Muscle of leg (tissue), 3 donors: ENCODE measurements at regions not wholly inside any gene's neighbourhood (a gene's known extent, or its start where the extent isn't known, plus 50 kb on each side); places are given as distances from the start of the nearest gene placed in this dataset.
A peak's percentile ranks its signal among the peaks of the same experiment; 100 is the strongest.

Experiments
- DNase-seq: peaks from one replicate; pipeline ENCODE4 v3.0.0; 2013
- H3K27ac ChIP-seq: one replicate; pipeline ENCODE4 v1.5.1; 2013; ENCODE audit warnings: mild to moderate bottlenecking, low read length, control low read depth
- H3K27me3 ChIP-seq: one replicate; pipeline ENCODE4 v1.6.1; 2013; ENCODE audit warnings: low read length; ENCODE audit not compliant: control insufficient read depth, insufficient read depth
- H3K36me3 ChIP-seq: one replicate; pipeline ENCODE4 v1.6.1; 2013; ENCODE audit warnings: low read length; ENCODE audit not compliant: control insufficient read depth, insufficient read depth
- H3K4me1 ChIP-seq: one replicate; pipeline ENCODE4 v1.6.1; 2013; ENCODE audit warnings: low read length; ENCODE audit not compliant: control insufficient read depth, insufficient read depth
- H3K4me3 ChIP-seq: one replicate; pipeline ENCODE4 v1.5.1; 2013; ENCODE audit warnings: low read length, control low read depth
- H3K9me3 ChIP-seq: replicated peaks from 2 replicates; pipeline ENCODE4 v1.6.1; 2013; ENCODE audit warnings: low read depth, low read length; ENCODE audit not compliant: control insufficient read depth
- WGBS: methylation state at CpG from one replicate; pipeline ENCODE4 v1.1.5; 2013; ENCODE audit warnings: missing lambda C conversion rate; ENCODE audit not compliant: insufficient coverage; 5-methylcytosine and 5-hydroxymethylcytosine counted together

DNA sequence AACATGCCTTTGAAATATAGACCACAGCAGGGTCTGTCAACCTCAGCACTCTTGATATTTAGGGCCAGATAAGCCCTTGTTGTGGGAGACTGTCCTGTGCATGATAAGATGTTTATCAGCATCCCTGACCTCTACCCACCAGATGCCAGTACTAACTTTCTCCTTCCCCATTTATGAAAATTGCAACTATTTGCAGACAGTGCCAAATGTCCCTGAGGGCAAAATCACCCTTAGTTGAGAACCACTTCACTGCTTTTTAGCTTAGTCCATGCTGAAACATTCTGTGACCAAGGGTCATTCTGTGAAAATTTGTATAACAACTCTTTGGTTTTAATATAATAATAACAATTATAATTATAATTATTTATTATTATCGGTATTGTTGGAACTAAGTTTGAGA lies 1032.4 kb downstream of the MCTP2 start:
- DNase-seq = no peak
- H3K27ac ChIP-seq = no peak overlapping the region
- peaks cover 11% of the 10 kb centered on the region for H3K4me1 ChIP-seq
- no peak overlapping the region for H3K4me3 ChIP-seq
- no CpG with 5 or more reads among the region's 1 CpG for WGBS
- H3K36me3 ChIP-seq = no peaks in the 10 kb centered on the region
- H3K9me3 ChIP-seq = no peaks in the 10 kb centered on the region
- H3K27me3 ChIP-seq = no peaks in the 10 kb centered on the region

DNA sequence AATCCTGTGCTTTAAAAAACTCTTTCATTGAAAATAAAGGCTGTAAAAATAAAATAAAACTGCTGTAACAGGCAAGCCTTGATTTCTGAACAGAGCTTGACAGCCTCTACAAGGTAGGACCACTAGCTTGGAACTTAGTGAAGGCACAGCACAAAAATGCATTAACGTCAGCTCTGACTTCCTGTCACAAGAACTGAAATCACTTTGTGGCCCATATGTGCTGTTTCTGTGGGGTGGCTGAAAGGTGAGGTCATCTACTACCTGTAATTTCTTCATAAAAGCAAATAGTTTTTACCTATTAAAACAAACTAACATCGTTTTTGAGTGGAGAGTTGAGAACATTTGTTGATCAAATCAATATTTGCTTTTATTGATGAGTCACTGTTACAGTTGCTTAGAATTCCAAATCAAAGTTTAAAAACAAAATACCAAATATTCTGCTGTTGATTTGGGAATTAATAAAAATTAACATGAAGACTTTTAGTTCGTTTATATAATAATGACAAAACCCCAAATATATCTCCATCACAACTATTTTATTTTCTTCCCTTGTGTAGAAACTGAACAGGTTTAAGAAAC lies 1034.1 kb downstream of the MCTP2 start:
- no CpG with 5 or more reads among the region's 3 CpGs for WGBS
- no peak overlapping the region for H3K4me3 ChIP-seq
- no peaks in the 10 kb centered on the region for H3K9me3 ChIP-seq
- no peak overlapping the region for H3K27ac ChIP-seq
- H3K27me3 ChIP-seq = no peaks in the 10 kb centered on the region
- no peaks in the 10 kb centered on the region for H3K36me3 ChIP-seq
- peaks cover 8% of the 10 kb centered on the region for H3K4me1 ChIP-seq
- DNase-seq = no peak

DNA sequence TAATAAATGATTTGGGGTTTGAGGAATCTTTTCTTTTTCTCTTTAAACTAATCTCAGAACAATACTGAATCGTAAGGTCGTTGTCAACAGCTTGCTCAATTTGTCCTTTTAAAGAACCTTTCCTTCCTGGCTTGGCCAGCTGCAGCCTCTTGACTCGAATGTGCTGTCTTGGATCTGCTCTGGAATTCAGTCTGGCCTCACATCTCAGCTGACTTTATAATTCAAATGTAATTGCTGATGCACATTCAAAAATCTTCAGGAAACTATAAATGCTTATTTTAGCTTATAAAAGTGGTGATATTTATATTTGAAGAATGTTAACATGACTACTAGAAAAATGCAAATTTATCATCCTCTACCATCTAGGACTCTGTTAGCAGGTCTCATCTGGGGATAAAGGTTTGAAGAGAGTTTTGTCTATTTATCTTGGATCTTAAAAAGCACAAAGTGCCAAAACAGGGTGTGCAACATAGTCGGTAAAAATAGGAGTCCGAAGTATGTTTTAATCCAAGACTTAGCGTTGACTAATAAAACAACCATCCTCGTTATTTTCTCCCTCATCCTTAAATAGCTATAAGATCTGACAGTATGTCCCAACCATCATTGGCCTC lies 1035.2 kb downstream of the MCTP2 start:
- peak; percentile 89 for DNase-seq
- Histone ChIP-seq H3K36me3 (no peaks in the 10 kb centered on the region), H3K4me3 (no peak overlapping the region), H3K9me3 (no peaks in the 10 kb centered on the region), H3K27ac (peak overlapping the region; percentile 15), H3K27me3 (no peaks in the 10 kb centered on the region), H3K4me1 (peaks cover 10% of the 10 kb centered on the region)
- 29% methylated on average over 4 of the region's 7 CpGs for WGBS

DNA sequence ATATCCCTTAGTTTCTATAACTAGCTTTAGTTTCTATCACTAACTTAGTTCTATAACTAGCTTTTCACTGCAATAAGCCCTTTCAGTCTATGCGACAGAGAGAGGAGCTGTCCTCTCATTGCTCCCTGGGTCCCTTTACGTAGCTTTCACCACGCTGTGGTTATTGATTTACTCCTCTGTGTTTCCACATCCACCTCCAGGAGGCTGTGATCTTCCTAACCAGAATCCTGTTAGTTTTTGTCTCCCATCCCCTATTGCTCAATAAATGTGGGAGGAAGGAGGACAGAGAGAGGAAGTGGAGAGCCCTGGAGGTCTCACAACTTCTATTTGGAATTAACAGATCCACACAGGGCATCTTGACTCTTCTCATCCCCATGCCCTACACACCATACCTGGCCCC lies 1036.1 kb downstream of the MCTP2 start:
- DNase-seq = peak; percentile 24
- no peak overlapping the region for H3K27ac ChIP-seq
- no peaks in the 10 kb centered on the region for H3K27me3 ChIP-seq
- no peaks in the 10 kb centered on the region for H3K9me3 ChIP-seq
- peaks cover 10% of the 10 kb centered on the region for H3K4me1 ChIP-seq
- no peak overlapping the region for H3K4me3 ChIP-seq
- WGBS = 94% methylated on average over 2 of the region's 3 CpGs
- H3K36me3 ChIP-seq = no peaks in the 10 kb centered on the region

DNA sequence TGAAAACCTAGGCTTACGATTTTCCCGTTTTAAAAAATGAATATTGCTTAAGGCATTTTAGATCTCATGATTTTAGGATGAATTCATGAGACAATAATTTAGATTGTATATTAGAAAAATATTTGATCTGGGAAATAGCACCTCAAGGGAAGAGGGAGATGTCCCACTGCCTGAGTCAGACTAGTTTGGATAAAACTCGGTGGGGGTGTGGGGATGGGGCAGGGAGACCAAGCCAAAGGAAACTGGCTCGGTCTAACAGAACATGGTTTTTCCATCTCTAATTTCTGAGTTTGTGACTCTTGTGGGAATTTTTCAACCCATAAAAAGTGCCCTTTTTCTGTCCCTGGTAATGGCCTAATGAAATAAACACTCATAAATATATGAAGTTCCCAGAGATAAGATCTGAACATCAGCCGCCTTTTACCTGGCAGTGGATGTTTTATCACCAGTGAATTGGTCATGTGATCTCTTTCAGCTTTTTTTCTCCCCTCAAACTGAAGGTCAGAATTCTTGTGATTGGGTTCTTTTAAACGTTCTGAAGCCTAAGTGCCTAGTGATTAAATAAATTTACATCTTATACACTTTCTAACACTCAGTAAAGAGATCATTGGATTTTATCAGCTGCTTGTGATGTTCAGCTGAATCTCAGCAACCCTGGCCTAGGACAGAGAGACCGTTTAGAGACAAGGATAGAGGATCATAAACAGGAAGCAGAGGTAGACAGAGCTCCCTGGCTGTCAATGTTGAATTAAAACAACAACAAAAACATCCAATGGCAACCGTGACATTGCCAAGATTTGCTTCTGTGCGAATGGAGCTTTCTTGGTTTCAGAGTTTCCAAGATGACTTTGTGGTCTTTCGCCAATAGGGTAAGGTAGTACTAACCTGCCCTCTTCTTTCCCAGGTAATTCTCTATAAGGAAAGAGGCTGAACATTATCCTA lies 1038.2 kb downstream of the MCTP2 start:
- 60% methylated on average over 1 of the region's 10 CpGs for WGBS
- DNase-seq = peak; percentile 55
- Histone ChIP-seq H3K36me3 (no peaks in the 10 kb centered on the region), H3K27ac (no peak overlapping the region), H3K9me3 (no peaks in the 10 kb centered on the region), H3K27me3 (no peaks in the 10 kb centered on the region), H3K4me3 (no peak overlapping the region), H3K4me1 (peaks cover 10% of the 10 kb centered on the region)

DNA sequence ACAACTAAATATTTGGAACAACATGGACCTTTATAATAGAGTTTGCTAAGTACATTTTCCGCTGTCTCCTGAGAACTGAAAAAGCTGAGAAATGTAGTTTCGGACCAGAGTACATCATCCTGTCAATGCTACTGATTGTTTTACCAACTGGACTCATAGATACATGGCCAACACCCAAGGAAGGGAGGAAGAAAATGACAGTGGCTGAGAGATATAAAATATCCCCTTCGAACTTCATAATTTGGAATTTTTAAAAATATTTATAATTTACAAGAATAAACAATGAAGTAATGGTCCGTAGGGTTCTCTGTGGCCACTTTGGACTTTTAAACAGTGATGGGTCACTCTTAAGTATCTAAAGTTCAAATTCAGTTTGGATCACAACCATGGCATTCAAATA lies 1042.7 kb downstream of the MCTP2 start:
- DNase-seq = peak; percentile 80
- Histone ChIP-seq H3K9me3 (no peaks in the 10 kb centered on the region), H3K4me3 (no peak overlapping the region), H3K36me3 (no peaks in the 10 kb centered on the region), H3K4me1 (peaks cover 5% of the 10 kb centered on the region), H3K27ac (no peak overlapping the region), H3K27me3 (no peaks in the 10 kb centered on the region)
- WGBS = no CpG with 5 or more reads among the region's 4 CpGs

DNA sequence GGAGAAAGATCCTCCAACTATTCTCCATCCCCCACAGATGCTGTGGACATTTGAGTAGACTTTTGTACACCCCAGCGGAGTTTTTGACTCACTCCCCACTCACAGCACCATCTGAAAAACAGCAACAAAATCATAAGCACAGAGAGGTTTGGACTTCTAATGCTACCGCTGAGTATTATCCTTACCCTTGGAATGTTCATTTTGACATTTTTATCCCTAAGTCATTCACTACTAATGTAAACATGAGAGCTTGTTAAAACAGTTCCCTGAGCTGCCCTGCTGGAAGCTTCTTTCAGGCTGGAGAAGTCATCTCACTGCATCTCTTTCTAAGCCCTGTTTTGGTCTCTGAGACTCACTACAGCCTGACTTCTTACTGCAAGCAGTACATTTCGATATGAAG lies 1045.9 kb downstream of the MCTP2 start:
- no peaks in the 10 kb centered on the region for H3K9me3 ChIP-seq
- H3K27ac ChIP-seq = no peak overlapping the region
- H3K27me3 ChIP-seq = no peaks in the 10 kb centered on the region
- no peak for DNase-seq
- H3K4me3 ChIP-seq = no peak overlapping the region
- H3K4me1 ChIP-seq = no peaks in the 10 kb centered on the region
- no peaks in the 10 kb centered on the region for H3K36me3 ChIP-seq
- WGBS = 72% methylated on average over 3 of the region's 3 CpGs

DNA sequence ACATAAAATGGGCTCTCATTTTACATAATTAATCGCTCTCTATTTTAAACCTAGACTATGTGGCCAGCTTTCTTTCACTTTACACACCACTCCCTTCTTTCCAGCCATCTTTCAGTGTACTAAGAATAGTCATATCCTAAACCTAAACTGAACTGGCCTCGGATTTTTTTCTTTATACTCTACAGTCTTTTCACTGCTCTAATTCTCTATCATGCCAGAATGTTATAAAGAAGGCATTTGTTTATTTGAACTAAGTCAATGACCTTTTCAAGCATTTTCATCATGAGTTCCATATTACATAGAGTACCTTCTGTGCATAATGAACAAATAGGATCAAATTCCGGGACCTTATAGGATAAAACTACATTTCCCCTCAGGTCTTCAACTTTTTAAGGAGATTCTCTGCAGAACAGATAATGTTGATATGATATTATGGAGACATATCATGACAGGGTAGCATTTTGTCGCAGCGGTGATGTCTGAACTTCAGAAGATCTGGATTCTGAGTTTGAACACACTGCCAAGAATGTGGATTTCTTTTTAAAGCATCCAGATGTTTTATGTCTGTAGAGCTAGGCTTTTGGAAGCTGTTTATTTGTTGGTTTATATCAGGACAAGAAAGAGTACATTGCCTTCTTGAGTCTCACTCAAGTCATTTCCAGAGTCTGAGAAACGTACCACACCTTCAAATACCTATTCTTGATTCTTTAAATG lies 1047.3 kb downstream of the MCTP2 start:
- WGBS = 93% methylated on average over 2 of the region's 6 CpGs
- Histone ChIP-seq H3K27me3 (no peaks in the 10 kb centered on the region), H3K36me3 (no peaks in the 10 kb centered on the region), H3K27ac (no peak overlapping the region), H3K9me3 (no peaks in the 10 kb centered on the region), H3K4me1 (no peaks in the 10 kb centered on the region), H3K4me3 (no peak overlapping the region)
- no peak for DNase-seq

DNA sequence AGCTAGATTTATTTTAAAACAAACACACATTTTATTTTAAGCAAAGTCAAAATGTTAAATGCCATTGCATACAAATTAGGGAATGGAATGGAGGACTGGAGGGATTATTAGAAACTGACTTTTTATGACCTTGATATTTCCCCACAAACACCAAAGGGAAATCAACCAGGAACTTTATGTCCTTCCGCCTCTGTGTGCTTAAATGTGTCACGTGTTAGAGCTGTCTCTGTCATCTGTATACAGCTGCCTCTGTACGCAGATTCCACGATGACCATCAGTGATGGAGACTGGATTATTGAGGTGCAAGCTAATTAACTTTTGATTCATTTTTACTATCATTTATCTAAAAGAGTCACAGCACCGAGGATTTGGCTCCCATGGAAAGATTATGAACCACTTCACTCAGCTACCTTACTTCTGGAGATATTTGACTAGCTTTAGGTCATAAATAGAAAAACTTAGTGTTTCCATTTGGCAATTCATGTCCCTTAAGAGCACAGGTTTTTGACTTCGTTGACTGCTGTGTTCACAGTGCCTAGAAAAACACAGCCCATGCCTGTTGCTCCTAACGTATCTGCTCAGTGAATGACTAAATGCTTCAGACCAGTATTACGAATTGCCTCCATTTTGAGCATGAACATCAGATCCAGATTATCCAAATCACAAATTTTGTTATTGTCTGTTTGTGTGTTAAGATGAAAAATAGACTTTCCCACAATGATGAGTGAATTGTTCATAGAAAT lies 1048.1 kb downstream of the MCTP2 start:
- Histone ChIP-seq H3K27ac (no peak overlapping the region), H3K4me1 (no peaks in the 10 kb centered on the region), H3K27me3 (no peaks in the 10 kb centered on the region), H3K9me3 (no peaks in the 10 kb centered on the region), H3K4me3 (no peak overlapping the region), H3K36me3 (no peaks in the 10 kb centered on the region)
- WGBS = no CpG with 5 or more reads among the region's 8 CpGs
- DNase-seq = no peak
